RKO (cell line): ENCODE measurements at regions not wholly inside any gene's neighbourhood (a gene's known extent, or its start where the extent isn't known, plus 50 kb on each side); places are given as distances from the start of the nearest gene placed in this dataset.
"Not testable (repeated sequence)": the region's sequence is repeated elsewhere in the genome, so short reads cannot be mapped to it uniquely, and the experiment has no call there.

ENCODE experiments used
- DNase-seq: peaks from one replicate; pipeline ENCODE4 v3.0.0-alpha.2; 2016; ENCODE audit warnings: low spot score

DNA sequence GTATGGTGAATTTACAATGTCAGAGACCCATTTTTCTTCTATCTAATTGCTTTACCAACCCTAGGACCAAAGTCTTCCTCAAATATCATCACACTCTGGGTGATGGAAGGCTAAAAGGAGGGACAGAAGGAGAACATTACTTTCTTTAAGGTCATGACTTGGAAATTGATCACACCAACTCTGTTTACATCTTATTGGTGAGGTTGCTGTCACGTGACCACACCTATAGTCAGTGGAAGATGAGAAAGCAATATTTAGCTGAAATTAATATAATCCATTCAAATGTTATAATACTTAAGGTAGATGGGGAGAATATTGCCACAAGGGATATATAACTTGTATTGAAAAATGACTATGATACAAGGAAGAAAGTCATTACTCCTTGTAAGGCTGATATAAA, 183.6 kb upstream of the SMIM30 start:
- DNase-seq: no peak

- DNase-seq: no peak
Measured at GRCh38 chr7:113301141-113301540, 182.8 kb upstream of the SMIM30 start.

GRCh38 chr7:113299748-113300147, 181.4 kb upstream of the SMIM30 start:
- no peak for DNase-seq

DNA sequence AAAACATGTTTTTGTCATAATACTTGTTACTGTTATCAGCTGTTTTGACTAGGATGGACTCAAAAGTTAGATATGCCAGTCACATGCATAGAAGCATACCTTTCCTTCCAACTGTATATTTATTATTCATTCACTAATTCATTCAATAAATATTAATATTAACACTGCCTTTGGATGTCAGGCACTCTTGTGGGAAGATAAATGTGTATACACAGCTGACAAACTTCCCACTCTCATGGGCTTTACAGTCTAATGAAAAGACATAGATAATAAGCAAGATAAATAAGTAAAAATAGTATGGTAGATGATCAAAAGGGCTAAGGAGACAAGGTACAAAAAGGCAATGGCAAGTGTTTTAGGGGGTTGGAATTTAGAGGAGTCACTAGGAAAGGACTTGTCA, 180.1 kb upstream of the SMIM30 start:
- DNase-seq: no peak

DNA sequence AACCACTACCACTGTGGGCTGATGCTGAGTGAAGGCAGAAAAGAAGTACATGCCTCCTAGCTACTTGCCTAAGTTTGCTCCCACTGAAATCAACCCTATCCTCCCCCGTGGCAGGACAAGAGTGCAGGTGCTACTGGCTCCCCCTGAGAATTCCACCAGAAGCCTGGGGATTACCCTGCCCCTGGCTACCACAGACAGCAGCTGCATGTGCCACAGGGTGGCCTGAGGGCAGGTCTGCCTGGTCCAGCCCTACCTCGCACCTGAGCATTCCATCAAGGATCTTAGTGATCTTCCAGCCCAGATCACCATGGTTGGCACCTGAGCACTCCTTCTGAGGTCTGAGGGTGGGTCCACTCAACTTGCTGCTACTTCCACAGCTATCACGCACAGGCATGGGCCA, 176.4 kb upstream of the SMIM30 start:
- DNase-seq: no peak

DNA sequence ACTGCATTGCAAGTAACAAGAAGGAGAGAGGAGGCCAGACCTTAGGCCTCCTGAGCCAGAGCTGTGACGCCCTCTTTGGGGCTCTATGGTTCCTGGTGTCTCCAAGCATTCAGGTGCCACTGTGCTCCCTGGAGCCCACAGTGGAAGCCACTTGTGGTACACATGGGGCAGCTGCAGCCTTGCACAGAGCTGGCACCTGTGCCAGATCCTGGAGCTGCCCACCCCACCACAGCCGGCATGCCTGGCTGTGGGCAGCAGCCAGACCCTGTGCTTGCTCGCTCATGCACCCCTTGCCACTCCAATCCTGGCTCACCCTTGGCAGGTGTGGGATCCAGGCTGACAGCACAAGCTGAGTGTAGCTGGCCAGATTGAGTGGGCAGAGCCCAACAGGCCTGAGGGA, 173.8 kb upstream of the SMIM30 start:
- no peak for DNase-seq

DNA sequence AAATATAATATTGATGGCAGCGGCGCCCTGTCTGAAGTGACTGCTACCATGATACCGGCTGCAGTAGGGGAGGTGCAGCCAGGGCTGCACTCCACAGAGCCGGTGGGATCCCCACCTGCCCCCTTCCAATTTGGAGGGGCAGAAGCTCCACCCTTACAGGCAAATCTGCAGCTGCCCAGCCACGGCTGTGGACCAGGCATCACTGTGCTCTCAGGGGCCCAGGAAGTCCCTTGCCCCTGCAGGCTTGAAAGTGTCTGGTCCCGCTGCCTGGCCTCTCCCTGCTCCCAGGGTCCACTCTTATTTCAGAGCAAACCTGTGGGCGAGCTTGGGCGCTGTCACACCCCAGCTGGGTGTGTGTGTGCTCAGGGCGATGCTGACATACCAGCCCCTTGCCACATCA, 172.7 kb upstream of the SMIM30 start:
- no peak for DNase-seq

DNA sequence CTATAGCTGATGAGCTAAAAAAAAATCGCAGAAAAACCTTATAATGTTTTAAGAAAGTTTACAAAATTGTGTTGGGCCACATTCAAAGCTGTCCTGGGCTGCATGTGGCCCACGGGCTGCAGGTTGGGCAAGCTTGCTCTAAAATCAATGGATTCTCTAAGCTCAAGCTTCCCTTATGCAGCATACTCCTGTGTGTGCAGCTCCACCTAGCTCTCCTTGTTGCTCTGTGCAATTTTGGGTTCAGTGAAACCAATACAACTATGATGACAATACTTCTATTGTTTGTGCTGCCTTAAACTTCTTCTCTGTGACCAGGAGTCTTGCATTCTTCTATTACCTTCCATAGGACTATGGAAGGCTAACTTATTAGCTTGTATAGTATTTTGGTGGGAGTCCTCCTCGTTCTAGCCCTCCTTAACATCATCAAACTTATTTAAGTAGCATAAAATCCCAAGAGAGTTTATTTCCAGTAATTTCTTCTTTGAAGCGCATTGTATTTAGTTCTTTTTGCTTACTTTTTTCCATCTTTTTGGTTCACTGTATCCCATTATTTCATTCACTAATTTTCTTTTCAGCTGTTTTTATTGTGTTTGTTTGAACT, 170.9 kb upstream of the SMIM30 start:
- DNase-seq: peak; percentile 81

DNA sequence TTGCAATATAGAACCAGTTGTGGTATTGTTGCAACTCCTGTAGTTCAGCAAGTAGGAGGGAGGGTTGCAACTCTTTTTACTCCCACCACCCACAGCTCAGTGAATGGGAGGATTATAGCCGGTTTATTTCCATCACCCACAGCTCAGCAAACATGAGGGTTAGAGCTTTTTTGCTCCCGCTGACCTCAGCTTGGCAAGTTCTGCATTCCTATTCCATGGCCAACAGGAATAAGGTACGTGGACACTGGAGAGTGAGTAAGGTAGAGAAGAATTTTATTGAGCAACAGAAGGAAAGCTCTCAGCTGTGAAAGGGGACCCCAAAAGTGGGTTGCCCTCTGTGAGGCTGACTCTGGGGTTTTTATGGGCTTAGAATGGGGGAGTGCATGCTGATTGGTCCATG, 167.1 kb upstream of the SMIM30 start:
- no peak for DNase-seq

DNA sequence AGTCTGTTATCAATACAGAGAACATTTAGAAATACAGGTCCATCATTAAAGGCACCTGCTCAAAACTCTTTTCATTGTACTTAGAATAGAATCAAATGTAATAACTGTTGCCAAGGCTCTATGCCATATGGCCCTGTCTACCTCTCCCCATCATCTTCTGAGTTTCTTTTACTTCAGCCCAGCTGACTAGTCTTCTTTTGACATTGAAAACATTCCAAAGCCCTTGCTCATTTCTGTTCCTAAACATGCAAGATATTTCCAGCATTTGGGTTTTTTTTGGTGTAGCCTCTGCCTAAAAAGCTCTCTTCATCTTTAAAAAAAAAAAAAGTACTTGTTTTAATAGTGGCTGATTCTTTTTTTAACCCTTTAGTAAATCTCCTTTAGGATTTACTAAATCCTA, 165.5 kb upstream of the SMIM30 start:
- DNase-seq: no peak

DNA sequence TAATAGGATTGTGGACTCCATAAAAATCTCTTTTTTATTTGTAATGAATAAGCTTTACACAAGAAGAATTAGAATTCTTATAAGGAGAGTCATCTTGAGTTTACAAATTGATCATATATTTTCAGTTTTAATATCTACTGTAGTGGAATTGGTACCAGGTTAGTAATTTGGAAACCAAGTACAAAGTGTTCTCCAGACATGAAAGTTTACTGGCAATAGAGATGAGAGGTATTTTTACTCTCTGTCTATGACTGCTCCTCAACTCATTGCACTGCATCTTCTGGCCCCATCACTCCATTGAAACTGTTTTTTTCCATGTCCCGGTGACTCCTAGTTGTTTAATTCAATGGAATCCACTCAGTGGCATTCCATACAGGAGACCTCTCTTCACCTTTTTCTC, 164.5 kb upstream of the SMIM30 start:
- no peak for DNase-seq

DNA sequence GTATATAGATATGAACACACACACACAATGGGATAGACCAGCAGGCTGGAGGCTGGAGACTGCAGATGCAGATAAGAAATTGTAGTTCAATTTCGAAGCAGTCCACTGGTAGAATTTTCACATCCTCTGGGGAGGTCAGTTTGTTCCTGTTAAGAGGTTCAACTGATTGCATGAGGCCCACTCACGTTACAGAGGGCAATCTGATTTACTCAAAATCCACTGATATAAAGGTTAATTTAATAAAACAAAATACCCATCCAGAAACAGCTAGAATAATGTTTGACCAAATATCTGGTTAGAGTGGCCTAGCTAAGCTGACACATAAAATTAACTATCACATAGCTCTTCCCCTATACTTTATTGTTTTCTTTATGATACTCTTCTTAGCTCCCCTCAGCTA, 162.9 kb upstream of the SMIM30 start:
- no peak for DNase-seq

DNA sequence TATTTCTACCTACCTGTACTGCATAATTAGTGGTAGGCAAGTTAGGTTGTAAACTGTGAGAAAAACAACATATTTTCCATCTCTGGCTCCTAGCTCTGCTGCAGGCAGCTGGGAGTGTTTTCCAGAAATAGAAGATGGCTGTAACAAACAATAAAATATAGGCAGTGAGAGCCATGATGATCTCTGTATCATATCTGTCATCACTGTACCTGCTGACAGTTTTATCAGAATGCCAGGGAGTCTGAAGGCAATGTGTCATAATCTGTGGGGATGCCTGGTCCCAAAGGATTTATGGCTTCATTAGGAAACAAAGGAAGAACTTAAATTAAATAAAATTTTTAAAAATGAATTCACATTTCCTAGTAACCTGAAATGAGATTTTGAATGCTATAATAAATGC, 160.9 kb upstream of the SMIM30 start:
- no peak for DNase-seq

GRCh38 chr7:113270790-113271189, 152.4 kb upstream of the SMIM30 start:
- no peak for DNase-seq

GRCh38 chr7:113269592-113269991, 151.2 kb upstream of the SMIM30 start:
- DNase-seq: not testable (repeated sequence)

GRCh38 chr7:113268757-113269156, 150.4 kb upstream of the SMIM30 start:
- no peak for DNase-seq

DNA sequence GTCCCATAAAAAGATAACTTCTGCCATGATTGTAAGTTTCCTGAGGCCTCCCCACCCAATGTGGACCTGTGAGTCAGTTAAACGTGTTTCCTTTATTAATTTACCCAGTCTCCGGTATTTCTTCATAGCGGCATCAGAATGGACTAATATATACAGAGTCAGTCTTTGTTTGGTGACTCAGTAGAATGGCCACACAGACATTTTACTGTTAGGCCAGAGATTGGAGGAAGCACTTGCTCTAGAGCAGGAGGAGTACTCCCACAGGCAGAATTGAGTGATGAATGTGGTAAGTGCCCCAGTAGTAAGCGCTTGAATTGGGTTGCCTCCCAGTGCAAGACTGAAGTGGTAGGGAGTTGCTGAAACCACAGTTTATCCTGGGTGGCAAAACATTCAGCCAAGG, 149.5 kb upstream of the SMIM30 start:
- DNase-seq: no peak

DNA sequence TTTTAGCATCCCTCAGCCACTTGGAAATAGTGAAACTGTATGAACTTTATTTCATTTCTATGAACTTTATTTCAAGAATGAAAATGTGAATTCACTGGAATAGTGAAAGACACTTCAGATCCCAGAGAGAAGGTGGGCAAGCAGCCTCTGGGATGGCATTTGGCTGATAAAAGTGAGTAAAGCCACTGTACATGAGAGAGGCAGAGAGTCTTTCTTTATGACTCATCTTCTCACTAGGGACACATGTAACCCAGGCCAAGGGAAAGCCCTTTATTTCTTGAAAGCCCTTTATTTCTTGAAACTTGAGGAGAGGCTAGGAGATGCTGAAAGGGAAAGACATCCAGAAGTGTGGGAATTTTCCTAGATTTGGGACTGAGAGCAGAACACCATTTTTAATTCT, 148.9 kb upstream of the SMIM30 start:
- DNase-seq: no peak

DNA sequence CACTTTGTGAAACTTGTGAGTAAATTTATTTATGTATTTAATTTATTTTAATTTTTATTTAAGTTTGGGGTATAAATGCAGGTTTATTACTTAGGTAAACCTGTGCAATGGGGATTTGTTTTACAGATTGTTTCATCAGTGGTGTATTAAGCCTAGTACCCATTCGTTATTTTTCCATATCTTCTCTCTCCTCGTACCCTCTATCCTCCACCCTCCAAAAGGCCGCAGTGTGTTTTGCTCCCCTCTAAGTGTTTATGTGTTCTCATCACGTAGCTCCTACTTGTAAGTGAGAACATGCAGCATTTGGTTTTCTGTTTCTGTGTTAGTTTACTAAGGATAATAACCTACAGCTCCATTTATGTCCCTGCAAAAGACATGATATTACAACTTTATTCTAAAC, 145.4 kb upstream of the SMIM30 start:
- DNase-seq: no peak

DNA sequence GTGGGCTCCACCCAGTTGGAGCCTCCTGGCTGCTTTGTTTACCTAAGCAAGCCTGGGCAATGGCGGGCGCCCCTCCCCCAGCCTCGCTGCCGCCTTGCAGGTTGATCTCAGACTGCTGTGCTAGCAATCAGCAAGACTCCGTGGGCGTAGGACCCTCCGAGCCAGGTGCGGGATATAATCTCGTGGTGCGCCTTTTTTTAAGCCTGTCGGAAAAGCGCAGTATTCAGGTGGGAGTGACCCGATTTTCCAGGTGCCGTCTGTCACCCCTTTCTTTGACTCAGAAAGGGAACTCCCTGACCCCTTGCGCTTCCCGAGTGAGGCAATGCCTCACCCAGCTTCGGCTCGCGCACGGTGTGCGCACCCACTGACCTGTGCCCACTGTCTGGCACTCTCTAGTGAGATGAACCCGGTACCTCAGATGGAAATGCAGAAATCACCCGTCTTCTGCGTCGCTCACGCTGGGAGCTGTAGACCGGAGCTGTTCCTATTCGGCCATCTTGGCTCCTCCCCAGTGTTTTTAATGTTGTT, 144.9 kb upstream of the SMIM30 start:
- DNase-seq: not testable (repeated sequence)

- no peak for DNase-seq
Measured at GRCh38 chr7:113256883-113257531, 138.7 kb upstream of the SMIM30 start.

DNA sequence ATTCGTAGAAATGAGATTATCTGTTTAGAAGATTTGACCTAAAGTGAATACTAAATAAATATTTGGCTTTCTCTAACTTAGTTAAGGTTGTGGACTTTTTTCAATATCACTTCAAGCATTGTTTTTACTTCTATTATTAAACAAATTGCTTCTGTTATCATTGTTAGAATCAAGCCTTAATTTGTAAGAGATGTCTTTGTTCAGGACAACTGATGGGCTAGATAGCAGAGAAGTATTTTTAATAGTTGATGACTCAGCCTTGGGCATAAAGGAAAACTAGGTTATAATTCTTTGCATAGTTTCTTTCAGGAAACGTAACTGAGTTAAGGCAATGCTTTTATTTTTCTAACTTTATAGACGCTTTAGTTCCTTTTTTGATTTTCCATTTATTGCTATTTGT, 128.8 kb upstream of the SMIM30 start:
- DNase-seq: no peak

DNA sequence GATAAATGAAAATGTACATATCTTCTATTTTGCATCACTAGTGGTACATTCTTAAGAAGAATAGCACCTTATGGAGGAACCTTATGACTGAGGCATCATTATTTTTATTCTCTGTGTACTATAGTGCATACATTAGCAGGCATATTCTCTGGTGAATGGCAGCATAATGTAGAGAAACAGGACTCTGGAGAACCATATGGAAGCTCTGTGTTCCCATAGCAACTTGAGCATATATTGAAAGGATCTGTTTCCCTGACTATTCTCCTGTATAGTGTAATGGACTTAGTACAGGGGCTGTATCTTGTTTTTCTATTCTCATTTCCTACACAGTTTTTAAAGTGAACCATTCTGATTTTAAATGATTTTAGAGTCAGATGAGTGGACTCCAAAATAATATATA, 128.4 kb upstream of the SMIM30 start:
- DNase-seq: no peak

- DNase-seq: no peak
Measured at GRCh38 chr7:113232885-113233284, 114.5 kb upstream of the SMIM30 start.
